GM10266 (cell line): ENCODE measurements at regions not wholly inside any gene's neighbourhood (a gene's known extent, or its start where the extent isn't known, plus 50 kb on each side); places are given as distances from the start of the nearest gene placed in this dataset.
A peak's percentile ranks its signal among the peaks of the same experiment; 100 is the strongest.
"Not testable (repeated sequence)": the region's sequence is repeated elsewhere in the genome, so short reads cannot be mapped to it uniquely, and the experiment has no call there.

Experiments
- DNase-seq: peaks from one replicate; pipeline ENCODE4 v3.0.0; 2012; ENCODE audit errors: extremely low spot score
- CTCF ChIP-seq: IDR thresholded peaks from 2 replicates; pipeline ENCODE4 v1.5.1; 2012; ENCODE audit warnings: mild to moderate bottlenecking, low read depth; ENCODE audit not compliant: control insufficient read depth, insufficient read depth; ENCODE audit errors: missing control alignments

- TF ChIP-seq CTCF: peak; percentile 59
- DNase-seq: not testable (repeated sequence)
Observed at GRCh38 chr14:106537597-106537996, 1011.2 kb downstream of the TMEM121 start.

DNA sequence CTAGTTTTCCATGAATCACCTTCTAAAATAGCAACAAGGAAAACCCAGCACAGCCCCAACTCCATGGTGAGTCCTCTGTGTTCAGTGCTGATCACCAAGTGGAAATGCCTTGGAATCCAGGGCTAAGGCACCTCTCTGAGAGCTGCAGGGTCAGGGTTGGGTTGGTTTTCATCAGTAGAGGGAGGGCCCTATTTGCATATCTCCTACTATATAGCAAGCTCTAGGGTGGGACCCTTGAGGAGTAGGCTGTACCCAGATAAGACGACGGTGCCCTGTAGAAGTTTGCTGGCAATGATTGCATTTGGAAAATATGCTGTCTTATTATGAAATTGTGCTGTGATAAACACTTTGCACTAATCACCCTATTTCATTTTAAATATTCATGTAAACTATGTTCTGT lies 1011.8 kb downstream of the TMEM121 start:
- no peak for TF ChIP-seq CTCF
- DNase-seq: no peak

- no peak for TF ChIP-seq CTCF
- DNase-seq: no peak
Observed at GRCh38 chr14:106547735-106548434, 1021.5 kb downstream of the TMEM121 start.

- no peak for TF ChIP-seq CTCF
Observed at GRCh38 chr14:106549064-106549463, 1022.7 kb downstream of the TMEM121 start.

DNA sequence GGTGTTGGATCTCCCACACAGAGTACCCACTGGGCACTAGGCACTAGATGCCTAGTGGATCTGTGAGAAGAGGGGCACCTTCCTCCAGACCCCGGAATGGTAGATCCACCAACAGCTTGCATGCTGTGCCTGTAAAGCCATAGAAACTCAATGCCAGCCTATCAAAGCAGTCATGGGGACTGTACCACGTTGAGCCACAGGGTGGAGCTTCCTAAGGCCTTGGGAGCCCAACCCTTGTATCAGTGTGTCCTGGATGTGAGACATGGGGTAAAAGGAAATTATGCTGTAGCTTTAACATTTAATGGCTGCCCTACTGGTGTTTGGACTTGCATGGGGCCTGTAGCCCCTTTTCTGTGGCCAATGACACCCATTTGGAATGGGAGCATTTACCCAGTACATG lies 1024.9 kb downstream of the TMEM121 start:
- TF ChIP-seq CTCF: peak; percentile 10
- DNase-seq: no peak

More at GRCh38 chr14:106549064-106549463, 1022.7 kb downstream of the TMEM121 start:
- DNase-seq: no peak

DNA sequence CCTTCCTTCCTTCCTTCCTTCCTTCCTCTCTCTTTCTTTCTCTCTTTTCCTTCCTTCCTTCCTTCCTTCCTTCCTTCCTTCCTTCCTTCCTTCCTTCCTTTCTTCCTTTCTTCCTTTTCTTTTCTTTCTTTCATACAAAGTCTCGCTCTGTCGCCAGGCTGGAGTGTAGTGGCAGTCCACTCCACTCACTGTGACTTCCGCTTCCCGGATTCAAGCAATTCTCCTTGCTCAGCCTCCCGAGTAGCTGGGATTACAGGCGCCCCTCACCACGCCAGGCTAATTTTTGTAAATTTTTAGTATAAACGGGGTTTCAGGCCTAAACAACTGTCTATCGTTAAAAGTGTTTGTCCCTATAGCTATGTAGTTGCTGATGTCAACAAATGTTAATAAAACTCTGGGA lies 1029.8 kb downstream of the TMEM121 start:
- not testable (repeated sequence) for DNase-seq

- peak; percentile 84 for TF ChIP-seq CTCF
- peak; percentile 40 for DNase-seq
Observed at GRCh38 chr14:106556665-106557289, 1030.4 kb downstream of the TMEM121 start.
